ENCODE measurements at regions not wholly inside any gene's neighbourhood (a gene's known extent, or its start where the extent isn't known, plus 50 kb on each side); places are given as distances from the start of the nearest gene placed in this dataset.

GRCh38 chr10:8295311-8295710, 240.8 kb downstream of the GATA3 start (continued):
- no peak for TF ChIP-seq ZNF592 (IDR thresholded peaks at IDR 0.05)
- TF ChIP-seq MYC (IDR thresholded peaks at IDR 0.05; ENCODE audit: insufficient read depth, insufficient read length, insufficient replicate concordance, low read length, severe bottlenecking): no peak
- no peak for TF ChIP-seq MAX (IDR thresholded peaks at IDR 0.05; ENCODE audit: low read depth, low read length)
- TF ChIP-seq TCF3 (IDR thresholded peaks at IDR 0.05; ENCODE audit: borderline replicate concordance, insufficient read depth, low read depth, low read length): no peak
- TF ChIP-seq EED (IDR thresholded peaks at IDR 0.05; ENCODE audit: low read depth): no peak

GRCh38 chr10:8296090-8296733, 241.7 kb downstream of the GATA3 start:
- Histone ChIP-seq H3K4me2 (ENCODE audit: control insufficient read depth, insufficient read depth) (no peak overlapping the region), H3K27ac (ENCODE audit: control insufficient read depth, insufficient read depth) (no peak overlapping the region), H3K4me1 (ENCODE audit: control insufficient read depth, insufficient read depth, low read length) (no peaks in the 10 kb centered on the region), H3K9ac (ENCODE audit: control insufficient read depth, insufficient read depth, low read length) (no peak overlapping the region), H3K9me3 (replicated peaks; ENCODE audit: control insufficient read depth, insufficient read depth, low read length) (no peaks in the 10 kb centered on the region), H3K27me3 (replicated peaks in 1 of 2; ENCODE audit: control insufficient read depth in 2 of 2, insufficient read depth in 2 of 2, low read length in 1 of 2) (no peaks in the 10 kb centered on the region; a peak in 1 of 4 replicates), H3K36me3 (ENCODE audit: control insufficient read depth in 2 of 2, insufficient read depth in 2 of 2, low read length in 1 of 2) (no peaks in the 10 kb centered on the region), H3K79me2 (ENCODE audit: control insufficient read depth, insufficient read depth, low read length) (no peaks in the 10 kb centered on the region), H3K4me3 (no peak overlapping the region), H4K20me1 (ENCODE audit: control insufficient read depth, insufficient read depth) (no peaks in the 10 kb centered on the region), H2AFZ (ENCODE audit: control insufficient read depth, low read depth, low read length) (no peak overlapping the region)
- no TSS peak for BruUV-seq (replicated peaks)
- WGBS (ENCODE audit: insufficient coverage, insufficient replicate concordance, low lambda C conversion rate, missing lambda C conversion rate): 61% methylated on average over 22 of the region's 22 CpGs
- FAIRE-seq (no peak), DNase-seq (ENCODE audit: low read depth, low spot score) (no peak), ATAC-seq (no peak)
- CTCF ChIA-PET: no interaction called here
- POLR2A ChIA-PET: no interaction called here
- intact Hi-C loops (cut with micrococcal nuclease; ENCODE audit: unreplicated experiment): no loop called here
- SMC1A ChIA-PET (ENCODE audit: uncharacterized antibody, unreplicated experiment): no interaction called here
- in situ Hi-C loops (cut with MboI): no loop called here
- RAD21 ChIA-PET (ENCODE audit: unreplicated experiment): no interaction called here
- TF ChIP-seq EGR1 (IDR thresholded peaks at IDR 0.05; ENCODE audit: borderline replicate concordance in 1 of 2, low read depth in 2 of 2, low read length in 2 of 2): no peak
- no peak for TF ChIP-seq ATF7 (IDR thresholded peaks at IDR 0.05; ENCODE audit: low read depth)
- TF ChIP-seq EED (IDR thresholded peaks at IDR 0.05; ENCODE audit: low read depth): no peak
- no peak for TF ChIP-seq RCOR1 (conservative IDR thresholded peaks at IDR 0.05; ENCODE audit: low read depth, low read length)
- TF ChIP-seq ESRRA (IDR thresholded peaks at IDR 0.05; ENCODE audit: low read length): no peak
- TF ChIP-seq GATAD2B (conservative IDR thresholded peaks at IDR 0.05; ENCODE audit: low read depth): no peak
- TF ChIP-seq BMI1 (IDR thresholded peaks at IDR 0.05; ENCODE audit: borderline replicate concordance): no peak
- no peak for TF ChIP-seq NFYB (IDR thresholded peaks at IDR 0.05; ENCODE audit: insufficient read depth, low read depth, low read length)
- no peak for TF ChIP-seq RUNX3 (IDR thresholded peaks at IDR 0.05; ENCODE audit: low read length)
- TF ChIP-seq RB1 (IDR thresholded peaks at IDR 0.05; ENCODE audit: borderline replicate concordance): no peak
- TF ChIP-seq NKRF (conservative IDR thresholded peaks at IDR 0.05): no peak
- no peak for TF ChIP-seq FOXK2 (IDR thresholded peaks at IDR 0.05)
- no peak for TF ChIP-seq KDM1A (IDR thresholded peaks at IDR 0.05; ENCODE audit: borderline replicate concordance)
- TF ChIP-seq TBL1XR1 (IDR thresholded peaks at IDR 0.05; ENCODE audit: low read depth, low read length): no peak
